ENCODE measurements at regions not wholly inside any gene's neighbourhood (a gene's known extent, or its start where the extent isn't known, plus 50 kb on each side); places are given as distances from the start of the nearest gene placed in this dataset.

- TF ChIP-seq GATA1 (IDR thresholded peaks at IDR 0.05; ENCODE audit: low read depth, low read length) (no peak), POLR2A (IDR thresholded peaks at IDR 0.05; ENCODE audit: low read length) (no peak)
- DNase-seq, result no peak
Observed at GRCh38 chr2:59012971-59013370, 771.8 kb upstream of the FANCL start.

- DNase-seq, result no peak
- TF ChIP-seq GATA1 (IDR thresholded peaks at IDR 0.05; ENCODE audit: low read depth, low read length), result no peak
Observed at GRCh38 chr2:59012234-59012633, 771.1 kb upstream of the FANCL start.

- TF ChIP-seq POLR2A (IDR thresholded peaks at IDR 0.05; ENCODE audit: low read length) (no peak), GATA1 (IDR thresholded peaks at IDR 0.05; ENCODE audit: low read depth, low read length) (no peak)
- no peak for DNase-seq
Observed at GRCh38 chr2:59008950-59009349, 767.8 kb upstream of the FANCL start.

- TF ChIP-seq POLR2A (IDR thresholded peaks at IDR 0.05; ENCODE audit: low read length) (no peak), GATA1 (IDR thresholded peaks at IDR 0.05; ENCODE audit: low read depth, low read length) (no peak)
- no peak for DNase-seq
Observed at GRCh38 chr2:59005836-59006615, 764.9 kb upstream of the FANCL start.

- DNase-seq, result no peak
- TF ChIP-seq GATA1 (IDR thresholded peaks at IDR 0.05; ENCODE audit: low read depth, low read length), result no peak
- TF ChIP-seq POLR2A (IDR thresholded peaks at IDR 0.05; ENCODE audit: low read length), result no peak
Observed at GRCh38 chr2:59004621-59005020, 763.5 kb upstream of the FANCL start.

- TF ChIP-seq POLR2A (IDR thresholded peaks at IDR 0.05; ENCODE audit: low read length) (no peak), GATA1 (IDR thresholded peaks at IDR 0.05; ENCODE audit: low read depth, low read length) (no peak)
- no peak for DNase-seq
Observed at GRCh38 chr2:59000796-59001195, 759.7 kb upstream of the FANCL start.

GRCh38 chr2:58992062-58992706 is 751.1 kb upstream of the FANCL start:
- no peak for DNase-seq
- TF ChIP-seq POLR2A (IDR thresholded peaks at IDR 0.05; ENCODE audit: low read length) (no peak), GATA1 (IDR thresholded peaks at IDR 0.05; ENCODE audit: low read depth, low read length) (no peak)

GRCh38 chr2:58991357-58991756 is 750.2 kb upstream of the FANCL start:
- TF ChIP-seq GATA1 (IDR thresholded peaks at IDR 0.05; ENCODE audit: low read depth, low read length) (no peak), POLR2A (IDR thresholded peaks at IDR 0.05; ENCODE audit: low read length) (no peak)
- DNase-seq, result no peak

GRCh38 chr2:58985541-58985940 is 744.4 kb upstream of the FANCL start:
- TF ChIP-seq GATA1 (IDR thresholded peaks at IDR 0.05; ENCODE audit: low read depth, low read length) (no peak), POLR2A (IDR thresholded peaks at IDR 0.05; ENCODE audit: low read length) (no peak)
- DNase-seq, result no peak

- DNase-seq, result no peak
- TF ChIP-seq POLR2A (IDR thresholded peaks at IDR 0.05; ENCODE audit: low read length) (no peak), GATA1 (IDR thresholded peaks at IDR 0.05; ENCODE audit: low read depth, low read length) (no peak)
Observed at GRCh38 chr2:58984731-58985130, 743.6 kb upstream of the FANCL start.

GRCh38 chr2:58983111-58983510 is 742.0 kb upstream of the FANCL start:
- DNase-seq, result no peak
- no peak for TF ChIP-seq POLR2A (IDR thresholded peaks at IDR 0.05; ENCODE audit: low read length)

GRCh38 chr2:58981237-58981636 is 740.1 kb upstream of the FANCL start:
- DNase-seq, result no peak
- TF ChIP-seq POLR2A (IDR thresholded peaks at IDR 0.05; ENCODE audit: low read length), result no peak
- TF ChIP-seq GATA1 (IDR thresholded peaks at IDR 0.05; ENCODE audit: low read depth, low read length), result no peak

- TF ChIP-seq POLR2A (IDR thresholded peaks at IDR 0.05; ENCODE audit: low read length) (no peak), GATA1 (IDR thresholded peaks at IDR 0.05; ENCODE audit: low read depth, low read length) (no peak)
- DNase-seq, result no peak
Observed at GRCh38 chr2:58976375-58977071, 735.4 kb upstream of the FANCL start.

- TF ChIP-seq POLR2A (IDR thresholded peaks at IDR 0.05; ENCODE audit: low read length) (no peak), GATA1 (IDR thresholded peaks at IDR 0.05; ENCODE audit: low read depth, low read length) (no peak)
- DNase-seq, result no peak
Observed at GRCh38 chr2:58974881-58975280, 733.8 kb upstream of the FANCL start.

- DNase-seq, result no peak
- TF ChIP-seq GATA1 (IDR thresholded peaks at IDR 0.05; ENCODE audit: low read depth, low read length), result no peak
- TF ChIP-seq POLR2A (IDR thresholded peaks at IDR 0.05; ENCODE audit: low read length), result no peak
Observed at GRCh38 chr2:58974426-58974825, 733.3 kb upstream of the FANCL start.
